Stimulated activated CD8-positive, alpha-beta memory T cell treated with anti-CD3 and anti-CD28 coated beads, Interleukin-4, amount 100 ng/mL, for 4 hours (primary cell): ENCODE measurements at regions not wholly inside any gene's neighbourhood (a gene's known extent, or its start where the extent isn't known, plus 50 kb on each side); places are given as distances from the start of the nearest gene placed in this dataset.
"Not testable (repeated sequence)": the region's sequence is repeated elsewhere in the genome, so short reads cannot be mapped to it uniquely, and the experiment has no call there.

Experiments used
- DNase-seq, 2 donors: peaks; one replicate each; pipeline ENCODE4 v3.0.0-alpha.2; 2020; ENCODE audit warnings: low read depth in 2 of 2, low spot score in 1 of 2

- no peak for DNase-seq
These were observed 380.5 kb upstream of the HNRNPA3 start for GRCh38 chr2:176832086-176832485.

GRCh38 chr2:176833671-176834070 lies 378.9 kb upstream of the HNRNPA3 start:
- DNase-seq: no peak

- no peak for DNase-seq
These were observed 378.4 kb upstream of the HNRNPA3 start for GRCh38 chr2:176834226-176834625.

- DNase-seq: no peak
These were observed 369.4 kb upstream of the HNRNPA3 start for GRCh38 chr2:176843208-176843607.

GRCh38 chr2:176844461-176844860 lies 368.1 kb upstream of the HNRNPA3 start:
- no peak for DNase-seq

GRCh38 chr2:176845718-176846117 lies 366.9 kb upstream of the HNRNPA3 start:
- no peak for DNase-seq

- no peak for DNase-seq
These were observed 365.0 kb upstream of the HNRNPA3 start for GRCh38 chr2:176847575-176847974.

- DNase-seq: no peak
These were observed 363.8 kb upstream of the HNRNPA3 start for GRCh38 chr2:176848844-176849243.

- DNase-seq: no peak
These were observed 361.2 kb upstream of the HNRNPA3 start for GRCh38 chr2:176851200-176851888.

- DNase-seq: no peak
These were observed 360.6 kb upstream of the HNRNPA3 start for GRCh38 chr2:176851889-176852483.

- DNase-seq: peak; percentile 6 to 7
These were observed 359.9 kb upstream of the HNRNPA3 start for GRCh38 chr2:176852667-176853066.

GRCh38 chr2:176854062-176854461 lies 358.5 kb upstream of the HNRNPA3 start:
- DNase-seq: no peak

GRCh38 chr2:176854878-176855277 lies 357.7 kb upstream of the HNRNPA3 start:
- DNase-seq: no peak

GRCh38 chr2:176856683-176857082 lies 355.9 kb upstream of the HNRNPA3 start:
- no peak for DNase-seq

- no peak for DNase-seq
These were observed 347.3 kb upstream of the HNRNPA3 start for GRCh38 chr2:176865336-176865735.

GRCh38 chr2:176872406-176872805 lies 340.2 kb upstream of the HNRNPA3 start:
- no peak for DNase-seq

GRCh38 chr2:176873403-176873802 lies 339.2 kb upstream of the HNRNPA3 start:
- DNase-seq: no peak

GRCh38 chr2:176876493-176877103 lies 336.0 kb upstream of the HNRNPA3 start:
- DNase-seq: no peak

- DNase-seq: no peak
These were observed 333.1 kb upstream of the HNRNPA3 start for GRCh38 chr2:176879426-176879995.

GRCh38 chr2:176882045-176882444 lies 330.5 kb upstream of the HNRNPA3 start:
- not testable (repeated sequence) for DNase-seq

GRCh38 chr2:176885001-176885643 lies 327.5 kb upstream of the HNRNPA3 start:
- DNase-seq: no peak

- DNase-seq: no peak
These were observed 326.9 kb upstream of the HNRNPA3 start for GRCh38 chr2:176885661-176886060.
